A673 (cell line): ENCODE measurements at regions not wholly inside any gene's neighbourhood (a gene's known extent, or its start where the extent isn't known, plus 50 kb on each side); places are given as distances from the start of the nearest gene placed in this dataset.

ENCODE experiments used
- CTCF ChIP-seq: fragments of 300-800, 200-600 bp; sonication (generic); conservative IDR thresholded peaks from 2 replicates; pipeline ENCODE4 v1.5.1; 2017; ENCODE audit warnings: low read depth, mild to moderate bottlenecking, antibody characterized with exemption, low read length, moderate library complexity, mixed read lengths
- EZH2 ChIP-seq: fragments of 200-600 bp; sonication (generic); IDR thresholded peaks from 2 replicates; pipeline ENCODE4 v1.6.1; 2017; ENCODE audit warnings: borderline replicate concordance, low read depth, mild to moderate bottlenecking, mixed read lengths, antibody characterized with exemption, low read length; ENCODE audit not compliant: poor library complexity, severe bottlenecking

GRCh38 chr2:5360081-5360480, 332.1 kb upstream of the SOX11 start:
- TF ChIP-seq CTCF (no peak), EZH2 (no peak)
